ENCODE measurements at regions not wholly inside any gene's neighbourhood (a gene's known extent, or its start where the extent isn't known, plus 50 kb on each side); places are given as distances from the start of the nearest gene placed in this dataset.
"Not testable (repeated sequence)": the region's sequence is repeated elsewhere in the genome, so short reads cannot be mapped to it uniquely, and the experiment has no call there.

DNA sequence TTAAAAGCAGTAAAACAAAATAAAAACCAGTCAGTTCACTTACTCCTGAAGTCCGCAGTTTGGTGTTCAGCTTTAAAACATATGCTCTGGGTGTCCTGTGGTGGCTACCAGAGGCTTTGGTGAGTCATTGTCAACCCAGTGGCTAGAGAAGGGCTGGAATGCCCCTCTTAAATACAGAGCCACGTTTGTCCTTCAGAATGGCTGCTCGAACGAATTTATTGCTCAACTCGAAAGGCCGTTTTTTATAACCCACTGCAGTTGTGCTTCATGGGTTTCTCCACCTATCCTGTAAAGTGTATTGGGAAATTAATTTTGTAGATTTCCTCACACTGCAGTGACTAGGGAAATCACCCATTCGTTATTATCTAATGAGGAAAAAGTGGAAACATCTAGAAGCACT is 66.8 kb upstream of the PRSS12 start:
- TF ChIP-seq, protein P1, sequence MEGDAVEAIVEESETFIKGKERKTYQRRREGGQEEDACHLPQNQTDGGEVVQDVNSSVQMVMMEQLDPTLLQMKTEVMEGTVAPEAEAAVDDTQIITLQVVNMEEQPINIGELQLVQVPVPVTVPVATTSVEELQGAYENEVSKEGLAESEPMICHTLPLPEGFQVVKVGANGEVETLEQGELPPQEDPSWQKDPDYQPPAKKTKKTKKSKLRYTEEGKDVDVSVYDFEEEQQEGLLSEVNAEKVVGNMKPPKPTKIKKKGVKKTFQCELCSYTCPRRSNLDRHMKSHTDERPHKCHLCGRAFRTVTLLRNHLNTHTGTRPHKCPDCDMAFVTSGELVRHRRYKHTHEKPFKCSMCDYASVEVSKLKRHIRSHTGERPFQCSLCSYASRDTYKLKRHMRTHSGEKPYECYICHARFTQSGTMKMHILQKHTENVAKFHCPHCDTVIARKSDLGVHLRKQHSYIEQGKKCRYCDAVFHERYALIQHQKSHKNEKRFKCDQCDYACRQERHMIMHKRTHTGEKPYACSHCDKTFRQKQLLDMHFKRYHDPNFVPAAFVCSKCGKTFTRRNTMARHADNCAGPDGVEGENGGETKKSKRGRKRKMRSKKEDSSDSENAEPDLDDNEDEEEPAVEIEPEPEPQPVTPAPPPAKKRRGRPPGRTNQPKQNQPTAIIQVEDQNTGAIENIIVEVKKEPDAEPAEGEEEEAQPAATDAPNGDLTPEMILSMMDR (IDR thresholded peaks at IDR 0.05), result not testable (repeated sequence)
- not testable (repeated sequence) for TF ChIP-seq FOXM1 (IDR thresholded peaks at IDR 0.05; ENCODE audit: low read depth)

Measured in SK-N-SH (cell line).